A549 (cell line): ENCODE measurements at regions not wholly inside any gene's neighbourhood (a gene's known extent, or its start where the extent isn't known, plus 50 kb on each side); places are given as distances from the start of the nearest gene placed in this dataset.

Source experiments
- ATAC-seq, 2 experiments: fragments of 200-7000 bp in 1 of 2; fragments of >200 bp in 1 of 2; cut with Nextera tagmentation in 1 of 2; cut with Tn5 transposase in 1 of 2; 3 replicates each; pipeline versions ENCODE4 v1.8.0 to v1.9.1; 2018 to 2020; ENCODE audit warnings: mild to moderate bottlenecking in 1 of 2, moderate library complexity in 1 of 2
- CTCF ChIA-PET: fragments of 300-600 bp; sonication (Branson Sonifier 250); formaldehyde crosslinking; extraction: SDS; loops from one replicate; lab custom pipeline; 2021; ENCODE audit warnings: antibody characterized with exemption, inconsistent platforms; lab: Yijun Ruan, JAX
- POLR2A ChIA-PET: fragments of 350-600 bp; formaldehyde crosslinking; extraction: SDS; loops from one replicate; lab custom pipeline; 2021; ENCODE audit warnings: antibody characterized with exemption, inconsistent platforms; lab: Yijun Ruan, JAX
- DNase-seq, 2 experiments: peaks; one replicate each; pipeline versions ENCODE4 v3.0.0 to v3.0.0-alpha.2; 2011 to 2016; ENCODE audit warnings: low read depth in 1 of 2, low spot score in 1 of 2
- FAIRE-seq: peaks from 2 replicates; lab custom pipeline; 2011; peaks lifted over from hg19 to GRCh38; lab: Jason Lieb, UNC
- H3K27ac ChIP-seq, 2 experiments: fragments of >200 bp; sonication (Bioruptor Twin); formaldehyde crosslinking; 3 replicates each; pipeline ENCODE4 v1.5.1; 2016 to 2017
- H3K4me1 ChIP-seq: fragments of >200 bp; sonication (Bioruptor Twin); formaldehyde crosslinking; 3 replicates; pipeline ENCODE4 v1.6.1; 2016
- H3K4me2 ChIP-seq: fragments of >200 bp; sonication (Bioruptor Twin); formaldehyde crosslinking; 3 replicates; pipeline ENCODE4 v1.6.1; 2016
- H3K4me3 ChIP-seq: fragments of >200 bp; sonication (Bioruptor Twin); formaldehyde crosslinking; 3 replicates; pipeline ENCODE4 v1.5.1; 2016
- H3K9me3 ChIP-seq: fragments of >200 bp; sonication (Bioruptor Twin); formaldehyde crosslinking; 3 replicates; pipeline ENCODE4 v1.6.1; 2016
- BCL3 ChIP-seq: fragments of >200 bp; sonication (Bioruptor Twin); formaldehyde crosslinking; IDR thresholded peaks from 3 replicates; pipeline ENCODE4 v1.6.1; 2016
- CBX2 ChIP-seq: fragments of 200-600 bp; sonication (generic); IDR thresholded peaks from 2 replicates; pipeline ENCODE4 v1.6.1; 2016; ENCODE audit warnings: low read depth, mild to moderate bottlenecking, borderline replicate concordance
- CHD4 ChIP-seq: fragments of 200-600 bp; sonication (generic); IDR thresholded peaks from 2 replicates; pipeline ENCODE4 v1.6.1; 2016; ENCODE audit warnings: antibody characterized with exemption, mild to moderate bottlenecking, borderline replicate concordance
- E2F6 ChIP-seq: IDR thresholded peaks from 2 replicates; pipeline ENCODE4 v1.6.1; 2012; ENCODE audit warnings: low read depth, borderline replicate concordance
- EHF ChIP-seq: fragments of 250-450 bp; sonication (Bioruptor Pico); IDR thresholded peaks from 2 replicates; pipeline ENCODE4 v1.5.0; 2020; ENCODE audit warnings: mild to moderate bottlenecking
- ELK1 ChIP-seq: fragments of 150-350 bp; IDR thresholded peaks from 2 replicates; pipeline ENCODE4 v1.6.1; 2014; ENCODE audit warnings: low read depth, mild to moderate bottlenecking, low read length
- EP300 ChIP-seq, 2 experiments: fragments of >200 bp; sonication (Bioruptor Twin); formaldehyde crosslinking; IDR thresholded peaks; 2 replicates in 1 of 2; 3 replicates in 1 of 2; pipeline ENCODE4 v1.6.1; 2016 to 2017
- ESRRA ChIP-seq: fragments of 150-350 bp; IDR thresholded peaks from 2 replicates; pipeline ENCODE4 v1.6.1; 2014; ENCODE audit warnings: mild to moderate bottlenecking, low read length, borderline replicate concordance
- FOSL2 ChIP-seq, 2 experiments: fragments of 450-650 bp in 1 of 2; fragments of >200 bp in 1 of 2; sonication (Bioruptor Twin) in 1 of 2; formaldehyde crosslinking; IDR thresholded peaks; 2 replicates each; pipeline versions ENCODE4 v1.5.0 to v1.6.1; 2016 to 2020; ENCODE audit warnings: mild to moderate bottlenecking in 1 of 2, moderate library complexity in 1 of 2
- GATA3 ChIP-seq: IDR thresholded peaks from 2 replicates; pipeline ENCODE4 v1.6.1; 2012; ENCODE audit warnings: borderline replicate concordance
- HEYL ChIP-seq: fragments of 250-450 bp; sonication (Bioruptor Pico); IDR thresholded peaks from 2 replicates; pipeline ENCODE4 v1.8.0; 2021; ENCODE audit warnings: mild to moderate bottlenecking, moderate library complexity
- HMGXB4 ChIP-seq: fragments of 250-450 bp; sonication (Bioruptor Pico); IDR thresholded peaks from 2 replicates; pipeline ENCODE4 v1.5.0; 2021; ENCODE audit warnings: mild to moderate bottlenecking, moderate library complexity, borderline replicate concordance
- HOXB13 ChIP-seq: fragments of 250-450 bp; sonication (Bioruptor Pico); IDR thresholded peaks from 2 replicates; pipeline ENCODE4 v1.5.0; 2020; ENCODE audit warnings: low read depth, mild to moderate bottlenecking, moderate library complexity
- JUN ChIP-seq, 2 experiments: fragments of >200 bp; sonication (Bioruptor Twin); formaldehyde crosslinking; IDR thresholded peaks; 2 replicates in 1 of 2; 3 replicates in 1 of 2; pipeline ENCODE4 v1.6.1; 2016 to 2017
- MAFK ChIP-seq: fragments of 450-650 bp; IDR thresholded peaks from 2 replicates; pipeline ENCODE4 v1.6.1; 2014; ENCODE audit not compliant: partially characterized antibody
- MAZ ChIP-seq: fragments of 150-350 bp; IDR thresholded peaks from 2 replicates; pipeline ENCODE4 v1.6.1; 2014; ENCODE audit warnings: antibody characterized with exemption, low read depth, low read length, borderline replicate concordance
- NPAS2 ChIP-seq: fragments of 250-450 bp; sonication (Bioruptor Pico); IDR thresholded peaks from 2 replicates; pipeline ENCODE4 v1.8.0; 2022; ENCODE audit warnings: mild to moderate bottlenecking, moderate library complexity, borderline replicate concordance
- PBX3 ChIP-seq: IDR thresholded peaks from 2 replicates; pipeline ENCODE4 v1.6.1; 2012
- POLR2AphosphoS2 ChIP-seq: conservative IDR thresholded peaks from 2 replicates; pipeline ENCODE4 v1.6.1; 2012; ENCODE audit warnings: low read length, improper control_type of control experiment, inconsistent platforms
- RAD21 ChIP-seq, 2 experiments: fragments of >200 bp in 1 of 2; sonication (Bioruptor Twin) in 1 of 2; formaldehyde crosslinking in 1 of 2; IDR thresholded peaks in 1 of 2; conservative IDR thresholded peaks in 1 of 2; 2 replicates in 1 of 2; 3 replicates in 1 of 2; pipeline ENCODE4 v1.6.1; 2012 to 2018; ENCODE audit warnings: inconsistent platforms in 1 of 2
- RARB ChIP-seq: fragments of 250-450 bp; sonication (Bioruptor Pico); IDR thresholded peaks from 2 replicates; pipeline ENCODE4 v1.8.0; 2021; ENCODE audit warnings: mild to moderate bottlenecking, moderate library complexity
- RFX5 ChIP-seq: fragments of 450-650 bp; IDR thresholded peaks from 2 replicates; pipeline ENCODE4 v1.7.1; 2014; ENCODE audit warnings: antibody characterized with exemption, mild to moderate bottlenecking, moderate library complexity
- RNF2 ChIP-seq: fragments of 200-600 bp; sonication (generic); IDR thresholded peaks from 2 replicates; pipeline ENCODE4 v1.6.1; 2016; ENCODE audit warnings: low read depth, mild to moderate bottlenecking, antibody characterized with exemption, moderate library complexity, borderline replicate concordance
- ZNF302 ChIP-seq: fragments of 250-450 bp; sonication (Bioruptor Pico); IDR thresholded peaks from 2 replicates; pipeline ENCODE4 v1.9.0; 2021; ENCODE audit warnings: inconsistent platforms, mild to moderate bottlenecking, moderate library complexity
- ZSCAN20 ChIP-seq: fragments of 250-450 bp; sonication (Bioruptor Pico); IDR thresholded peaks from 2 replicates; pipeline ENCODE4 v1.8.0; 2022; ENCODE audit warnings: mild to moderate bottlenecking, moderate library complexity
- WGBS: methylation state at CpG from one replicate; pipeline ENCODE4 v1.1.6; 2017; ENCODE audit errors: missing lambda C conversion rate; 5-methylcytosine and 5-hydroxymethylcytosine counted together
- TF ChIP-seq, protein P1 (sequence below): IDR thresholded peaks from 2 replicates; pipeline ENCODE4 v1.6.1; 2012
- TF ChIP-seq, protein P2 (sequence below): fragments of >200 bp; sonication (Bioruptor Twin); formaldehyde crosslinking; IDR thresholded peaks from 3 replicates; pipeline ENCODE4 v1.5.1; 2016

DNA sequence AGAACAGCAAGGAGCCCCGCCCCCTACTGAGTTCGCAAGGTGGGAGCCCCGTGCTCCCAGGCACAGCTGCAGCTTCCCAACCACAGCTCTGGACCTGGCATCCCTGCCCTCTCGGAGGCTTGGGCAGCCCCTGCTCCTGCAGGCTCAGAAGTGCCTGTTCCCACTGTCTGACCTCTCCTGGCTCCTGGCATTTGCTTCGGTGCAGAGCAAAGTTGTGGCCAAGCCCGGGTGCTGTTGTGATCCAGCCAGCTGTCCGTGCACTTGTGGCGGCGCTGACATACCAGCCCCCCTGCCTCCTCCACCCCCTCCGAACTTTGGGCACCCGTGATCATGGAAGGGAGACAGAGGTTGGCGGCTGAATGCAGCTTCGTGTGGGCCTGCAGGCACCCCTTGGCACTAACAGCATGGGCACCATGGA is 1386.8 kb downstream of the PCDH9 start:
- FAIRE-seq, result no peak
- Histone ChIP-seq H3K9me3 (no peaks in the 10 kb centered on the region), H3K27ac (no peak overlapping the region), H3K4me3 (no peak overlapping the region), H3K4me2 (no peak overlapping the region), H3K4me1 (no peaks in the 10 kb centered on the region)
- ChIA-PET CTCF (interaction anchor here (1.5 kb wide), 1 partner anchor 25 kb away, joined by 3 read pairs; no protein-coding TSS in a partner anchor), POLR2A (no interaction called here)
- no peak for DNase-seq
- no peak for TF ChIP-seq HEYL (CRISPR knock-in tag)
- TF ChIP-seq EHF (CRISPR knock-in tag), result no peak
- no peak for TF ChIP-seq RAD21 (conservative IDR thresholded peaks at IDR 0.05 in 1 of 2, IDR thresholded peaks at IDR 0.05 in 1 of 2)
- no peak for TF ChIP-seq RNF2
- TF ChIP-seq RARB (CRISPR knock-in tag), result no peak
- no peak for TF ChIP-seq POLR2AphosphoS2
- TF ChIP-seq ZNF302, result no peak
- no peak for TF ChIP-seq MAFK
- no peak for TF ChIP-seq E2F6
- TF ChIP-seq EP300 (IDR thresholded peaks at IDR 0.05), result no peak
- TF ChIP-seq CHD4, result no peak
- no peak for TF ChIP-seq CBX2
- TF ChIP-seq, protein P1, sequence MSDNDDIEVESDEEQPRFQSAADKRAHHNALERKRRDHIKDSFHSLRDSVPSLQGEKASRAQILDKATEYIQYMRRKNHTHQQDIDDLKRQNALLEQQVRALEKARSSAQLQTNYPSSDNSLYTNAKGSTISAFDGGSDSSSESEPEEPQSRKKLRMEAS, result no peak
- TF ChIP-seq HMGXB4, result no peak
- TF ChIP-seq MAZ, result no peak
- no peak for TF ChIP-seq PBX3
- TF ChIP-seq ESRRA, result no peak
- WGBS, result 28% methylated on average over 4 of the region's 13 CpGs
- no peak for ATAC-seq

- POLR2A ChIA-PET, result no interaction called here
- ATAC-seq (no peak), FAIRE-seq (no peak), DNase-seq (no peak)
- H3K4me3 ChIP-seq, result no peak overlapping the region
- H3K4me1 ChIP-seq, result no peaks in the 10 kb centered on the region
- H3K4me2 ChIP-seq, result no peak overlapping the region
- no peaks in the 10 kb centered on the region for H3K9me3 ChIP-seq
- CTCF ChIA-PET, result no interaction called here
- no peak overlapping the region for H3K27ac ChIP-seq
- WGBS, result 45% methylated on average over 3 of the region's 3 CpGs
- TF ChIP-seq BCL3 (no peak), FOSL2 (IDR thresholded peaks at IDR 0.05) (no peak), FOSL2 (CRISPR knock-in tag; IDR thresholded peaks at IDR 0.05) (no peak), RFX5 (no peak), CHD4 (no peak), GATA3 (no peak), NPAS2 (CRISPR knock-in tag) (no peak), ZSCAN20 (CRISPR knock-in tag) (no peak), PBX3 (no peak), ELK1 (no peak), RARB (CRISPR knock-in tag) (no peak), HEYL (CRISPR knock-in tag) (no peak), HOXB13 (no peak), RNF2 (no peak), ESRRA (no peak), EHF (CRISPR knock-in tag) (no peak), JUN (IDR thresholded peaks at IDR 0.05) (no peak)
- TF ChIP-seq, protein P1, result no peak
- TF ChIP-seq, protein P2, sequence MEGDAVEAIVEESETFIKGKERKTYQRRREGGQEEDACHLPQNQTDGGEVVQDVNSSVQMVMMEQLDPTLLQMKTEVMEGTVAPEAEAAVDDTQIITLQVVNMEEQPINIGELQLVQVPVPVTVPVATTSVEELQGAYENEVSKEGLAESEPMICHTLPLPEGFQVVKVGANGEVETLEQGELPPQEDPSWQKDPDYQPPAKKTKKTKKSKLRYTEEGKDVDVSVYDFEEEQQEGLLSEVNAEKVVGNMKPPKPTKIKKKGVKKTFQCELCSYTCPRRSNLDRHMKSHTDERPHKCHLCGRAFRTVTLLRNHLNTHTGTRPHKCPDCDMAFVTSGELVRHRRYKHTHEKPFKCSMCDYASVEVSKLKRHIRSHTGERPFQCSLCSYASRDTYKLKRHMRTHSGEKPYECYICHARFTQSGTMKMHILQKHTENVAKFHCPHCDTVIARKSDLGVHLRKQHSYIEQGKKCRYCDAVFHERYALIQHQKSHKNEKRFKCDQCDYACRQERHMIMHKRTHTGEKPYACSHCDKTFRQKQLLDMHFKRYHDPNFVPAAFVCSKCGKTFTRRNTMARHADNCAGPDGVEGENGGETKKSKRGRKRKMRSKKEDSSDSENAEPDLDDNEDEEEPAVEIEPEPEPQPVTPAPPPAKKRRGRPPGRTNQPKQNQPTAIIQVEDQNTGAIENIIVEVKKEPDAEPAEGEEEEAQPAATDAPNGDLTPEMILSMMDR, result no peak
Observed at GRCh38 chr13:65841156-65841555, 1389.0 kb downstream of the PCDH9 start.
